ENCODE measurements at regions not wholly inside any gene's neighbourhood (a gene's known extent, or its start where the extent isn't known, plus 50 kb on each side); places are given as distances from the start of the nearest gene placed in this dataset.

- WGBS (ENCODE audit: extremely low coverage, insufficient coverage, insufficient read length) = no CpG with 5 or more reads among the region's 1 CpG
- no peak overlapping the region for H2AFZ ChIP-seq (ENCODE audit: insufficient read depth, low read length, poor library complexity)
- H2AK5ac ChIP-seq (ENCODE audit: low read length) = no peak overlapping the region
- no peak overlapping the region for H4K8ac ChIP-seq (ENCODE audit: low read depth, low read length)
- no peak for DNase-seq
- peaks cover 12% of the 10 kb centered on the region for H3K79me1 ChIP-seq (ENCODE audit: low read length)
- no peak overlapping the region for H3K4me3 ChIP-seq (ENCODE audit: low read depth, low read length)
- H3K9me3 ChIP-seq (ENCODE audit: insufficient read depth, low read depth, low read length) = no peaks in the 10 kb centered on the region
- no peak overlapping the region for H4K91ac ChIP-seq (ENCODE audit: low read depth, low read length)
- H4K12ac ChIP-seq (ENCODE audit: low read depth, low read length) = no peak overlapping the region
- no peak overlapping the region for H3K9ac ChIP-seq (ENCODE audit: low read length)
- no peak overlapping the region for H2BK5ac ChIP-seq (ENCODE audit: low read depth, low read length, poor library complexity)
- no peak overlapping the region for H3K4me2 ChIP-seq (ENCODE audit: low read length)
- H3K23ac ChIP-seq (ENCODE audit: low read length) = no peak overlapping the region
- no peak overlapping the region for H3K4ac ChIP-seq (ENCODE audit: low read depth, low read length)
- no peak overlapping the region for H3K27ac ChIP-seq (ENCODE audit: low read depth, low read length)
- H3K4me1 ChIP-seq (ENCODE audit: control insufficient read depth in 1 of 2, insufficient read depth in 2 of 2, low read length in 2 of 2) = peaks cover 10 to 16% of the 10 kb centered on the region in 2 experiments
- H3K27me3 ChIP-seq (ENCODE audit: insufficient read depth, low read length) = no peaks in the 10 kb centered on the region
- H3K18ac ChIP-seq (ENCODE audit: low read length) = no peak overlapping the region
- H3K14ac ChIP-seq (ENCODE audit: low read length) = no peak overlapping the region
- H3K36me3 ChIP-seq (ENCODE audit: control insufficient read depth in 1 of 2, insufficient read depth in 2 of 2, low read length in 2 of 2) = no peaks in the 10 kb centered on the region
- no peaks in the 10 kb centered on the region for H3K79me2 ChIP-seq (ENCODE audit: control insufficient read depth, insufficient read depth, low read length, poor library complexity)
- no peak overlapping the region for H2BK12ac ChIP-seq (ENCODE audit: low read length)
- H2BK120ac ChIP-seq (ENCODE audit: insufficient read depth, low read length, poor library complexity) = no peak overlapping the region
These were observed 61.7 kb downstream of the CALM1 start for GRCh38 chr14:90458536-90458935.

- no peaks in the 10 kb centered on the region for H3K79me2 ChIP-seq (ENCODE audit: control insufficient read depth, insufficient read depth, low read length, poor library complexity)
- no peak overlapping the region for H3K14ac ChIP-seq (ENCODE audit: low read length)
- H2AFZ ChIP-seq (ENCODE audit: insufficient read depth, low read length, poor library complexity) = no peak overlapping the region
These were observed 63.3 kb downstream of the CALM1 start for GRCh38 chr14:90460136-90460535.

GRCh38 chr14:90461425-90461824 is 64.6 kb downstream of the CALM1 start:
- no peak overlapping the region for H4K12ac ChIP-seq (ENCODE audit: low read depth, low read length)
- no peak overlapping the region for H4K8ac ChIP-seq (ENCODE audit: low read depth, low read length)
- no peak overlapping the region for H2BK120ac ChIP-seq (ENCODE audit: insufficient read depth, low read length, poor library complexity)
- WGBS (ENCODE audit: extremely low coverage, insufficient coverage, insufficient read length) = no CpG with 5 or more reads among the region's 6 CpGs
- no peaks in the 10 kb centered on the region for H3K79me1 ChIP-seq (ENCODE audit: low read length)
- H2AK5ac ChIP-seq (ENCODE audit: low read length) = no peak overlapping the region
- H3K36me3 ChIP-seq (ENCODE audit: control insufficient read depth in 1 of 2, insufficient read depth in 2 of 2, low read length in 2 of 2) = no peaks in the 10 kb centered on the region
- H3K9me3 ChIP-seq (ENCODE audit: insufficient read depth, low read depth, low read length) = no peaks in the 10 kb centered on the region
- no peaks in the 10 kb centered on the region for H3K27me3 ChIP-seq (ENCODE audit: insufficient read depth, low read length)
- no peak overlapping the region for H2BK5ac ChIP-seq (ENCODE audit: low read depth, low read length, poor library complexity)
- no peak overlapping the region for H3K18ac ChIP-seq (ENCODE audit: low read length)
- H3K4ac ChIP-seq (ENCODE audit: low read depth, low read length) = no peak overlapping the region
- H4K91ac ChIP-seq (ENCODE audit: low read depth, low read length) = no peak overlapping the region
- H2AFZ ChIP-seq (ENCODE audit: insufficient read depth, low read length, poor library complexity) = no peak overlapping the region
- no peak overlapping the region for H2BK12ac ChIP-seq (ENCODE audit: low read length)
- H3K23ac ChIP-seq (ENCODE audit: low read length) = no peak overlapping the region
- H3K4me2 ChIP-seq (ENCODE audit: low read length) = no peak overlapping the region
- no peaks in the 10 kb centered on the region for H3K4me1 ChIP-seq (ENCODE audit: control insufficient read depth in 1 of 2, insufficient read depth in 2 of 2, low read length in 2 of 2)
- no peaks in the 10 kb centered on the region for H3K79me2 ChIP-seq (ENCODE audit: control insufficient read depth, insufficient read depth, low read length, poor library complexity)
- no peak overlapping the region for H3K4me3 ChIP-seq (ENCODE audit: low read depth, low read length)
- H3K9ac ChIP-seq (ENCODE audit: low read length) = no peak overlapping the region
- H3K27ac ChIP-seq (ENCODE audit: low read depth, low read length) = no peak overlapping the region
- DNase-seq = peak in 1 of 2 donors; percentile 39
- H3K14ac ChIP-seq (ENCODE audit: low read length) = no peak overlapping the region

More at GRCh38 chr14:90460136-90460535, 63.3 kb downstream of the CALM1 start:
- no peak overlapping the region for H3K4me2 ChIP-seq (ENCODE audit: low read length)
- no peak overlapping the region for H3K4ac ChIP-seq (ENCODE audit: low read depth, low read length)
- H3K4me3 ChIP-seq (ENCODE audit: low read depth, low read length) = no peak overlapping the region
- H3K36me3 ChIP-seq (ENCODE audit: control insufficient read depth in 1 of 2, insufficient read depth in 2 of 2, low read length in 2 of 2) = no peaks in the 10 kb centered on the region
- H3K9me3 ChIP-seq (ENCODE audit: insufficient read depth, low read depth, low read length) = no peaks in the 10 kb centered on the region
- no peak overlapping the region for H4K91ac ChIP-seq (ENCODE audit: low read depth, low read length)
- no peak overlapping the region for H2BK12ac ChIP-seq (ENCODE audit: low read length)
- no CpG with 5 or more reads among the region's 5 CpGs for WGBS (ENCODE audit: extremely low coverage, insufficient coverage, insufficient read length)
- no peak overlapping the region for H4K12ac ChIP-seq (ENCODE audit: low read depth, low read length)
- no peak overlapping the region for H3K23ac ChIP-seq (ENCODE audit: low read length)
- no peak overlapping the region for H2AK5ac ChIP-seq (ENCODE audit: low read length)
- H3K9ac ChIP-seq (ENCODE audit: low read length) = no peak overlapping the region
- no peak overlapping the region for H2BK120ac ChIP-seq (ENCODE audit: insufficient read depth, low read length, poor library complexity)
- no peak overlapping the region for H4K8ac ChIP-seq (ENCODE audit: low read depth, low read length)
- no peak overlapping the region for H3K18ac ChIP-seq (ENCODE audit: low read length)
- peaks cover 3 to 4% of the 10 kb centered on the region in 2 experiments for H3K4me1 ChIP-seq (ENCODE audit: control insufficient read depth in 1 of 2, insufficient read depth in 2 of 2, low read length in 2 of 2)
- H3K79me1 ChIP-seq (ENCODE audit: low read length) = no peaks in the 10 kb centered on the region
- no peak overlapping the region for H3K27ac ChIP-seq (ENCODE audit: low read depth, low read length)
- no peak for DNase-seq
- H3K27me3 ChIP-seq (ENCODE audit: insufficient read depth, low read length) = no peaks in the 10 kb centered on the region
- no peak overlapping the region for H2BK5ac ChIP-seq (ENCODE audit: low read depth, low read length, poor library complexity)

GRCh38 chr14:90464481-90464880 is 67.7 kb downstream of the CALM1 start:
- no peak overlapping the region for H3K4me3 ChIP-seq (ENCODE audit: low read depth, low read length)
- no peak for DNase-seq
- H3K27me3 ChIP-seq (ENCODE audit: insufficient read depth, low read length) = no peaks in the 10 kb centered on the region
- no peak overlapping the region for H2BK5ac ChIP-seq (ENCODE audit: low read depth, low read length, poor library complexity)
- no peak overlapping the region for H3K23ac ChIP-seq (ENCODE audit: low read length)
- no peaks in the 10 kb centered on the region for H3K79me2 ChIP-seq (ENCODE audit: control insufficient read depth, insufficient read depth, low read length, poor library complexity)
- no peak overlapping the region for H2AK5ac ChIP-seq (ENCODE audit: low read length)
- H3K18ac ChIP-seq (ENCODE audit: low read length) = no peak overlapping the region
- no peaks in the 10 kb centered on the region for H3K4me1 ChIP-seq (ENCODE audit: control insufficient read depth in 1 of 2, insufficient read depth in 2 of 2, low read length in 2 of 2)
- H4K8ac ChIP-seq (ENCODE audit: low read depth, low read length) = no peak overlapping the region
- no peak overlapping the region for H2BK12ac ChIP-seq (ENCODE audit: low read length)
- H3K9ac ChIP-seq (ENCODE audit: low read length) = no peak overlapping the region
- H3K4me2 ChIP-seq (ENCODE audit: low read length) = no peak overlapping the region
- no peak overlapping the region for H3K14ac ChIP-seq (ENCODE audit: low read length)
- H3K36me3 ChIP-seq (ENCODE audit: control insufficient read depth in 1 of 2, insufficient read depth in 2 of 2, low read length in 2 of 2) = no peaks in the 10 kb centered on the region
- no peak overlapping the region for H2AFZ ChIP-seq (ENCODE audit: insufficient read depth, low read length, poor library complexity)
- WGBS (ENCODE audit: extremely low coverage, insufficient coverage, insufficient read length) = no CpG with 5 or more reads among the region's 4 CpGs
- H3K9me3 ChIP-seq (ENCODE audit: insufficient read depth, low read depth, low read length) = no peaks in the 10 kb centered on the region
- H4K12ac ChIP-seq (ENCODE audit: low read depth, low read length) = no peak overlapping the region
- H3K79me1 ChIP-seq (ENCODE audit: low read length) = no peaks in the 10 kb centered on the region
- H4K91ac ChIP-seq (ENCODE audit: low read depth, low read length) = no peak overlapping the region
- H3K4ac ChIP-seq (ENCODE audit: low read depth, low read length) = no peak overlapping the region
- no peak overlapping the region for H3K27ac ChIP-seq (ENCODE audit: low read depth, low read length)
- no peak overlapping the region for H2BK120ac ChIP-seq (ENCODE audit: insufficient read depth, low read length, poor library complexity)

Data from trophoblast cell (in vitro differentiated cells and primary cell).